Esophagus muscularis mucosa (tissue), 3 donors: ENCODE measurements at regions not wholly inside any gene's neighbourhood (a gene's known extent, or its start where the extent isn't known, plus 50 kb on each side); places are given as distances from the start of the nearest gene placed in this dataset.

Source experiments
- CTCF ChIP-seq, 3 experiments: fragments of 200-600 bp in 2 of 3; fragments of 450-650 bp in 1 of 3; sonication (generic) in 2 of 3; IDR thresholded peaks; one replicate each; pipeline ENCODE4 v1.5.1; 2017 to 2019; ENCODE audit warnings: antibody characterized with exemption in 3 of 3, mild to moderate bottlenecking in 2 of 3, moderate library complexity in 1 of 3
- POLR2A ChIP-seq: fragments of 450-650 bp; IDR thresholded peaks from one replicate; pipeline ENCODE4 v1.6.1; 2017; ENCODE audit warnings: antibody characterized with exemption, moderate library complexity, mild to moderate bottlenecking, low read depth
- POLR2AphosphoS5 ChIP-seq, 2 donors: sonication (generic); formaldehyde crosslinking; IDR thresholded peaks; one replicate each; pipeline ENCODE4 v1.6.1; 2017; ENCODE audit warnings: antibody characterized with exemption in 2 of 2

GRCh38 chr11:98180921-98181320, 839.8 kb upstream of the CNTN5 start:
- TF ChIP-seq POLR2AphosphoS5 (IDR thresholded peaks at IDR 0.05) (no peak), CTCF (IDR thresholded peaks at IDR 0.05) (no peak), POLR2A (no peak)
